ENCODE measurements at regions not wholly inside any gene's neighbourhood (a gene's known extent, or its start where the extent isn't known, plus 50 kb on each side); places are given as distances from the start of the nearest gene placed in this dataset.

DNA sequence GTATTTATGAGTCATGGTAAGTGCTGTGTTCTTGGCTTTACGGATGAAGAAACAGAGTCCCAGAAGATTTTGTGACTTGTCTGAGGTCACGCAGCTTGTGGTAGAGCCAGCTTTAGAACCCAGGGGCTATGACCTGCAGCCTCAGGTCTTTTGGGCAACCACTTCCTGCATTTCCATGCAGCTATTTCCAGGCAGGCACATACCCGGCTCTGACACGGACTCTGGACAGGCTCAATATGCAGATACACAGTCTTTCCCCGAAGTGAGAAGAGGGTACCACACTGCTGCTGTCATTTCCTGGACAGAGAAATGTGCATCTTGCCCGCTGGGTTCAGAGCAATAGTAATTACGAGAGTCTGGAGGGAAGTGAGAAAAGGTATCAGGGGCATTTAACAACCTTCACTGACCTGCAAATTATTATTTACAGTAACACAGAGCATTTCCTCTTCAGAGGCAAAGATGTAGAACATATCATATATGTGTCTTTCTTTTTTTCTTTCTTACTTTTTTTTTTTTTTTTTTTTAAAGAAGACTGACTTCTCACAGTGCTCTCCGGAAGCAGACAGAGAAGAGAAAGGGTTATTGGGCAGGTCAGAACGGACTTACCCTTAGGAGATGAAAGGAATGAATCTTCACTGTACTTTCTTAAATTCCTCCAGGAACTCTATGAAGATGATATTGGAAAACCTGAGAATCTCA lies 185.1 kb downstream of the CLIC5 start:
- DNase-seq (ENCODE audit: low read depth): no peak

DNA sequence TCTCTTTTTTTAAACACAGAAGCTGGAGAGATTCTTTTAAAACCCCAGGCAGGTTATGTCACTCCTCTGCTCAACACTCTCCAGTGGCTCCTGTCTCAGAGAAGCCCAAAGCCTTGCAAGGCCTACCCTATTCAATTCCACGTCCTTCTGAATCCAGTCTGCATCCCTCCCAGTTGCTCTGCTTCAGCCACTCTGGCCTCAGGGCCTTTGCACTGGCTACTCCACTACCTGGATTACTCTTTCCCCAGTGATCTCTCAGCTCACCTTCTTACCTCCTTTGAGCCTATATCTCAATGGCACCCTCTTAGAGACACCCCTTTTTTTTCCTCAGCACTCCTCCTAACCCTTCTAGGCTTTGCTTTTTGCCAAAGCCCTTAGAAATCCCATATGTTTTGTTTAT lies 185.8 kb downstream of the CLIC5 start:
- DNase-seq (ENCODE audit: low read depth): no peak

DNA sequence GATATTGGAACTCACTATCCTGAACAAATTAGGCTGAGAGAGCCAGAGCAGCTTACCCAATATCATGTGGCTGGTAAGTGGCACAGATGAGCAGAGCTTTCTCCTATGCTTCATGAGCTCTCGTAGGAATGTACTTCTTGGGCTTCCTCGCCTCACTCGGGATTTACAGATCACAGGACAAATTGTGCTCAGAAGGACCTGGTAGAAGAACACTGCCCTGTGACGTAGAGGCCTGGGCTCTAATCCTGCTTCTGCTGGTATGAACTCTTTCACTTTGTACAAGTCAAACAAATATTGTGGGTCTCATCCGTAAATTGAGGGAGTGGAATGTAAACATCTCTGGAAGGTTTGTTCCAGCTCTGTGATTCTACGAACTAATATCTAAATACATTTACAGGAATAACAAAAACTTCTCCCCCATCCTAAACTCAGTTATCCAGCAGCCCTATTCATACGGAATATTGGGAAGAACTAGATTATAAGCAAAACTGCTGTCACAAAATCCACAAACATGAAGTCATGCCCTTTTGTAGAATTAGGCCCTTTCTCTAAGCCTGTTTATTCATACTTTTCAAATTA lies 187.6 kb downstream of the CLIC5 start:
- DNase-seq (ENCODE audit: low read depth): no peak

DNA sequence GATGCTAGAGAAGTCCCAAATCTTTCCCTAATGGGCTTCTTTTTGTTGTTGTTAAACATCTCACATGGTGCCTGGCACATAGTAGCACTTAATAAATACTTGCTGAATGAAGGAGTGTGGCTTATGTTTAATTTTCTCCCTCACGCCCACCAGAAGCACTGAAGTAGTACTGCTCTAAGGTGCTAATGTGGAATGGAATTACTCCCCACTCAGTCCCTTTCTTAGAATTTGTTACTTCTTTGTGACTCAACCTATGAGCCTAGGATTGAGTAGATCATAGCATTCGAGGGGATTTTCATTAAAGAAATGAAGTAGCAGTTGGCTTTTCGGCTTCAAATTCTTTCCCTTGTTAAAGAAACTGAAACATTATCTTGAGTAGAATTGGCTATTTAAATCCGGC lies 192.8 kb downstream of the CLIC5 start:
- no peak for DNase-seq (ENCODE audit: low read depth)

DNA sequence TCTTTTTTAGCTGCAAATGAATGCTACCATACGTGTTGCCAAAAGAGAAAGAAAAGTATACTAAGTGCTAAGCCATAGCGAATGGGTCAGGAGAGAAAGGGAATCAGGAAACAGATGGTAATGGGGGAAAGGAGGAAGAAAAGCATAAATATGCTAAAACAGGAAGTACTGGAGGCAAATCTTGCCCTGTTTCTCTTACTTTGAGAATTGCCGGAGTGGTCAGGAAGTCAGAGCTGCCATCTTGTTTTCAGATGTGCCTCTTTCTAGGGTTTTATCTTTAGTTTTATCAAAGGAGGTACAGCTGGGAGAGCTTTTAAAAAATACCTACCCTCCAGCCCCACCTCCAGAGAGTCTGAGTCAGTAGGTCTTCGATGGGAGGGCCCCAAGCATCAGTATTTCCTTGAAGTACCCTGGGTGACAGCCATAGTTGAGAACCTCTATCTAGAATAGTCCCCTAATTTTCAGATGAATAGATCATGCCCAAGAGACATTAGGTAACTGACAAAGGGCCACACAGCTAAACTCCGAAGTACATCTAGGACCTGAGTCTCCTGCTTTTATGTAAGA lies 193.3 kb downstream of the CLIC5 start:
- DNase-seq (ENCODE audit: low read depth): no peak

DNA sequence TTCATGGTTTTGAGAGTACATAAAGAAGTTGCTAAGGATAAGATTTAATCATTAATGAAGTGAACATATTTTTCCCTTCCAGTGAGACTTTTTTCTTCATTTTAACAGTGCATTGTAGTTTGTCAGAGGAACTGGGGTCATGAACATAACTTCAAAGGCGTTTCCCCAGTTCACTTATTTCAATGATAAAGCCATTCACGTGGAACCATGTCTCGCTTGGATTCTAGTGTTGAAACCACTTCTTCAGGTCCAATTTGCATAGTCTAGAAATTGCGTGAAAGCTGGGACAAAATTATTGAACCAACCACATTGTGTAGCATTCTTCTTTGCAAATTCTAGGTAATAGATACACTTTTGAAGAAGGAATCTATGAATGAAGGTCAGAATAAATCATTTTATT lies 197.0 kb downstream of the CLIC5 start:
- DNase-seq (ENCODE audit: low read depth): no peak

DNA sequence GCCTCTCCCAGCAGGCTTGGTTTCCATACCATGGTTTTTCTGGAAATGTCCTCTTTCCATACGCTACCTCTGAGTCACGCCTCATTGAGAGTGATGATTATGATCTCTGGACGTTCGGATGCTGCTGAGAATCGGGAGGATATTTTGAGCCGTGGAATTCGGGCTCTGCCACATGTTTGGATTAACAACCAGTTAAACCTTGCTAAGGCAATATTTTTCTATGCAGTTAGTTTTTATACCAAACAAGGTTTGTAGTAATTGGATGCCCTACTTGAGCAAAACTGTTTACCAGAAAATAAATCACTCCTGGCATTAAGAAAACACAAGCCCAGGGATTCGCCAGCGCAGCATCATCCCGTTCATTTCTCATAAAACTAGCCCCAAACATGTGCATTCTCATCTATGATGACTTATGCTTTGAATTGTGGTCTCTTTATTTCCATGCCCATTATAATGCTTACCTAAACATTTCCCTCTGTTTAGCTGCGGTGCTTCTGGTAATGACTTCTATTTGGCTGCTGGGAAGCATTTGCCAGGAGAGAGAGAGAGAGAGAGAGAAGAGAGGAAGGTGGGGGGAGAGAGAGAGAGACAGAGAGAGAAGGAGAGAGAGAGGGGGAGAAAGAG lies 198.9 kb downstream of the CLIC5 start:
- DNase-seq (ENCODE audit: low read depth): no peak

DNA sequence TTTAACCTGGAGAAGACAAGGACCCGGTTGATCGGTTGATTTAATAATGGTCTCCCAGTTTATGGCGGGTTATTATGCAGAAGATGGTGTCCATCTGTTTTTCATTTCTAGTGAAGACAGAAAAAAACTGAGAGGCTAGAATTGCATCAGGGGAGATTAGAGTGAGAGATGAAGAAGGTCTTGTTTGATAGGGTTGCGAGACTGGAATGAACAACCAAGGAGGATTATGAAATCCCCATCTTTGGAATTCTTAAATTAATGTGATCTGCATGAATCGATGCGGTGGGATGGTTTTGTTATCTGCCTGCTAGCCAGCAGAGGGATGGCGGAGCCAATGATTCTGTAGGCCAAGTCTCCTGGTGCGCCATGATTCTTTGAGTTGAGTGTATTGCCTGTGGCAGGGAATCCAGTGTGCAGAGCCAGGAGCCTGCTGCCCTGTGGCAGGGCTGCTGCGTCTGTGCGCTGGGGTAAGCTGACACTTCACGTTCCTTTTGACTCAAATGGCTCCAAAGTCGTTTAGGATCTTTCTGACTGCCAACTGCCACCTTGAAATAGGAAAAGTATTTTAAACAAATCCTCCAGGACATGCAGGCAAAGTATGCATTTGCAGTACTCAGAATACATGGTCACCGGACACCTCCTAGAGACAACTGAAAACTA lies 200.1 kb downstream of the CLIC5 start:
- DNase-seq (ENCODE audit: low read depth): no peak

DNA sequence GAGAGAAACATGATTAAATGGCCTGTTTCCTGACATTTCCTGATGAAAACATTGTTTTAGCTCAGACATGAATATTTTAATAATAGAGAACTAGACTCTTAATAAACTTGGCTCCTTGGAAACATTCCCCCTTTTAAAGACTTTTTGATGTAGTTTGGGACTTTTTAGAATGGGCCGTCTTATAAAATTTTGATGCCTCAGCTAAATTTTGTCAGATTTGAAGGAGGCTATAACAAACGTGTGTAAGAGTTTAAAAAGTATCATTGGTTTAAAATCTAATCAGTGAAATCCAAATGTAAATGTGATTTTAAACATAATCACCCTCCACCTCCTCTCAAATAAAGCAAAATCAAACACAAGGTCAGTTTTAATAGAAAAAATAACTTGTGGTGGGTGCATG lies 200.9 kb downstream of the CLIC5 start:
- DNase-seq (ENCODE audit: low read depth): no peak

DNA sequence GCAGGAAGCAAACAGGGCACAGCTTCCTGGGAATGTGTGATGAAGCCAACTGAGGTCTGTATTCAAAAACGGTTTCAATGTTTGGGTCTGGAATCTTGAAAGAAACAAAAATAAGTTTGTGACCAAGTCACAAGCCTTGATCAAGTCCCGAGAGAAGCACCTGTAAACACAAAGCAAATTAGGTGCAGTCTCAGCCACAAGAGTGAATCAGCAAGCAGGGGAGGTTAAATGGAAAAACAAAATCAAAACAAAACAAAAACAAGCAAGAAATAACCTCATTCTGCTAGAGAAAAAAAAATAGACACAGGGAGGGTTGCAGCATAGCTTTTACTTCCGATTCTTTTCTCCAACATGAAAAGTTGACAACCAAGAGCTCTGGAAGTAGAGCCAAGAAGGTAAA lies 201.7 kb downstream of the CLIC5 start:
- no peak for DNase-seq (ENCODE audit: low read depth)

DNA sequence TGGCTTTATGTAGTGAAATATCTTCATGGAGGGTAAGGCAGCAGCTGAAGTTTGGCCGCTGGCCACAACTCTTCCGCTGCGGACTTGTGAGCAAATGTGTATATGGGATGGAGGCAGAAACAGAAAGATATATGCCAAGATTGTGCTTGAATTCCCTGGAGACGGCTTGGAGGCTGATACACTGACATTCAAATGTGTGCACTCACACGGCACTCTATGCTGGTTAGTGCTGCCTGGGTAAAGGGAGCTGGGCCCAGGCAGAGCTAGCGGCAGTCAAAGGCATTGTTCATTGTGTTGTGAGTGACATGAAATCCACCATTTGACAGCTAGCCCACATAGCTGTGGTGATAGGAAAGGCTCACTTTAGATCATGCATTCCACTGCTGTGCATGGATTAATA lies 202.7 kb downstream of the CLIC5 start:
- DNase-seq (ENCODE audit: low read depth): no peak

DNA sequence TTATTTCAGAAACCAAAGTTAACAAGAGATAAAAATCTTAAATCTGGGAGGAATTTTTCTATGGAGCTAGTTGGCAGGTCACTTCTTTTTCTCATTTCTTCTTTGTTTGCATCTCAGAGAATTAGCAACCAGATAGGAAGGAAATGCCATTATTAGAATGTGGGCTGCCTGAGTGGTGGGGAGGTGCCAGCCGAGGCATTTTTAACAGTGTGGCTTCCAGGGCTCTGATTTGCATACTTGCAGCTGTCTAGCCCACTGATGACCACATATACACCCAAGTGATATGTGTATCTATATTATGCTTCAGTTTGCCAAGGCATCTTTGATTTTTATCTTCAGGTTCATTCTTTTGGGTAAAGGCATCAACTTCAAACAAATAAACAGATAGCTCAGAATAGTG lies 206.7 kb downstream of the CLIC5 start:
- DNase-seq (ENCODE audit: low read depth): no peak

DNA sequence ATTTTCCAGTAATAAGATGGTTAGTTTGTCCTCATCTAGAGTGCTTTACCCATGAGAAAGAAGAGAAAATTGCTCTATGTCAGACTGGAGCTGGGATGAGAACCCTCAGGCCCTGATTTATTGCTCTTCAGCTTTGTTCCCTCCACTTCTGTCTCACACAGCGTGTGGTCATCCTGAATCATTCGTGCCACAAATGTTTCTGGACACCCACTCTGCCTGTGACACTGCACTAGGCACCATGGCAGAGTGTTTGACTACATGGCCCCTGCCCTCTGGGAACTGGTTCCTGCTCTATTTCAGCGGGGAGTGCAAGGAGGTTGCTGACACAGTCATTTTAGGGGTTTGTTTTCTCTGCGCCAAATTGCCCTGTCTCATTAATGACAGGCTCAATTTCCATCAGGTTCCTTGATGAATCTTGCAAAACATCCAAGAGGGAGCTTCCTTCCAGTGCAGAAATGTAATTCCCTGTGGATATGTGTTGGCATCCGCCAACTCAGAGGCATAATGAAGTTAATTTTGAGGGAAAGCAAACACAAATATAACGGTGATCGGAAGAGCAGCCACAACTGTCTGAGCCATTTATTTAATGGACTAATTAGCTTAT lies 207.5 kb downstream of the CLIC5 start:
- DNase-seq (ENCODE audit: low read depth): no peak

DNA sequence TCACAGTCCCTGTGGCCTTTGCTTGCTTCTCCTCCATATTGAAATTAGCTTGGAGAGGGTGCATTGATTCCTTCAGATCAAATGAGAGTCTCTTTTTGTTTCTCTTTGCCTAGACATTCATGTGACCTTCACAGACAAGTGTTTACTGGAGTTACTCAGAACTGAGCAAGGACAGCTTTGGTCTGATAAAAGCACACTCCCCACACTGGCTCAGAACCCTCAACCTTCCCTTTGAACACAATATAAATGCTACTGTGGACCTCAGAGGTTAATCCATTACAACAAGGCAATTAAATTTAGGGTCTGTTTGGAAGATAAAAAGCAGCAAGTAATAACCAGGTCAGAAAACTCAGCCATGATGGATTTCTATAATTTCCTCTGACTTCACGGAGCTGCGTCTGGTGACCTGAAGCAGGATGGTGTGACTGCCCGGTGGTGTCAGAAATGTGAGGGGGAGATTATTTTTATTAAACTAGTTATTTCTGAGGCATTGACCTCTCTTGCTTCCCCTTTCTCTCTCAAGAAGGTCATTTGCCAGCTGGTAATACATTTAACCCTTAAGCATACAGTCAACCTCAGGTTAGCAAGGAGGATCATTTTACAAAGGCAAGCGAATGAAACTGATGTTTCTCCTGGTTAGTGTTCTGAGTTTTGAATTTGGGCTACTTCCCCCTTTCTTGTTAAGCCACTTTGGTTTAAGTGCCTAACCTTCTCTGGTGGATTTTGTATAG lies 208.2 kb downstream of the CLIC5 start:
- DNase-seq (ENCODE audit: low read depth): no peak

DNA sequence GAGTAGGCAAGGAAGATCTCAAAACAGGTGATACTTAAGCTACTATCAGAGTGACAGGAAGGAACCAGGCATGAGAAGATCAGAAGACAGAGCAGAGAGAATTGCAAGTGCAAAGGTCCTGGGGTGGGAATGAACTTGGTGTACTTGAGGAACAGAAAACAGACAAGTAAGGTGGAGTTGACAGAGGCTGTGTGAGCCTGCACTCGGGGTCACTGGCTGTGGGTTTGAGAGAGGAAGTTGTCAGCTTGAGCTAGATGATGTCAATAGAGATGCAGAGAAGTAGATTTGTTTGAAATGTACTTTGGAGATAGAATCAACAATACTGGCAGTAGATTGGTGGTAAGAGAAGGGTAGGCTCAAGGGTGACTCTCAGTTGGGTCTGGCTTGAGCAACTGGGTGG lies 209.5 kb downstream of the CLIC5 start:
- DNase-seq (ENCODE audit: low read depth): no peak

DNA sequence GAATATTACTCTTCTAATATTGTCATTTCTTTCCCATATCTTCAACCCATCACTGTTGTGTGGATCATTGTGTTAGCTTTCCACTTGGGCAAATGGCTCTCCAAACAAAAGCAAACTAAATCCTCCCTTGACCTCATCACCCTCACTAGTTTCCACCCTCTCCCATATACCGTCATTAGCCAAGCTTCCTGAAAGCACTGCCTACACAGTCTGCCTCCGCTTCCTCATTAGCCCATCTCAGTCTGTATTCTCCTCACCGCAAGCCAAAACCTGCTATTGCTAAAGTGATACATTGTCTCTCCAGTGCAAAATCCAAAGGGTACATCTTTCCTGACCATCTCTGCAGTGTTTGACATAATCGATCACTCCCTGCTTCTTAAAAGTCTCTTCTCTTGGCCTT lies 212.6 kb downstream of the CLIC5 start:
- no peak for DNase-seq (ENCODE audit: low read depth)

DNA sequence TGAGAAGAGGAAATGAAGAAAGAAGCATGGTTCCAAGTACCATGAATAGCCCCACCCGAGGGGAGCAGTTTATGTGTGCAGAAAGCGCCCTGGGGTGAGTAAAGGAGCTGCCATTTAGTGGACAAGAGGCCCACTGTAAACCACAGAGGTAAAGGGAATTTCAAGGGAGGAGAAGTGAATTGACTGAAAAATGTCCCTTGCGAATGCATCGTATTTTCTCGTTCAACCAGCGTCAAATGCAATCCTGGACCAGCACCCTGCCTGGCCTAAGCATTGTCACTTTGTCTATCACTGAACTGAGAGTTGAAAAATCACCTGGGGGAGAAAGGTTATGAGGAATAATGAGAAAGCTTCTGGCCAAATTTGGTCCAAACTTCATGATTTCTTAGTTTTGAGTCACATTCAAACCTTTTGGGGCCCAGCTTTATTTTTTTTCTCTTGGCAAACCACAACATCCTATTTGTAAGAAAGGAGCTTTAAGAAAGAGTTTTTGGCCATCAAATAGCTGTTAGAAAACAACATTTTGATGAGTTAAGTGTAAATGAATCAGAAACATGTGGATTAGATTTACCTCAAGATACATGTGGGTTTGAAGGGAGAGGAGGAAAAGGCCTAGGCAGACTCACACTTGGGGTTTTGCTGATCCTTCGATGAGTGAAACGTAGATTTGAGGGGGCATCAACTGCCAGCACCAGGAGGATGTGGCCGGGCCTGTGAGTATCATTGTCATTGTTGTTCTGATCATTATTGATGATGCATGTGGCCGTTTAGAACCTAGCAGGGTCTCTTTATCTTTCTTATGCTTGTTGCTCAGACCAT lies 214.0 kb downstream of the CLIC5 start:
- no peak for DNase-seq (ENCODE audit: low read depth)

DNA sequence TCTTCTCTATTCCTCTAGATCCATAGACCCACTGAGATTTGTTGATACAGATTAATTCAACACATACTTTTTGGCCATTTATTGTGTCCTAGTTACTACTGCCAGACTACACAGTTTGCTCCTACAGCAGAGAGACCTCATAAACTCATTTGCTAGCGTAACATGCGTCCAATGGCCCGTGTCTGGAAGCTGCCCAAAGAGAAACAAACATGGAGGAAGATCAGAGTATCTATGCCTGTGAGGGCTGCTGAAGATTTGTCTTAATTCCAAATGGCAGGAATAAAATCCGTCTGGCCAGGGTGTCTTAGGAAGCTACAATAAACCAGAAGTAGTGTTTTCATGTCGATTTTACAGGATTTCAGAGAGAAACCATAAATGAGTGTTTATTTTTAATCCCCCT lies 214.7 kb downstream of the CLIC5 start:
- no peak for DNase-seq (ENCODE audit: low read depth)

DNA sequence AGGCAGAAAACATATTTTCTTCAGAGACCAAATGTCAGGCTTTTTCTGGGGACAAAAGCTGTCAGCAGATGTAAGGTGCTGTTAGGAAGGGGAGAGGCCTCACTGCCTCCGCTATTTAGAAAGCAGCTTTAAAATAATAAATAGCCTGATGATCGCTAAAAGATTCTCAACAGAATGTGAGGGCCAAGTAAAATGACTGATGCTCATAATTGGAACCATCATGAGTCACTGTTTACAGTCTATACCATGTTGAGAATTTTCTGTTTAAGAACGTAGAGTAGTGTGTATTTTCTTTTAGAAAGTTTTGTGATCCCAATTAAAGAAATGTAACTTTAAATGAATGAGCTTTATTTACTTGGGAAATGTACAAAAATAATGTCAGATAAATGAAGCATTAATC lies 220.0 kb downstream of the CLIC5 start:
- no peak for DNase-seq (ENCODE audit: low read depth)

DNA sequence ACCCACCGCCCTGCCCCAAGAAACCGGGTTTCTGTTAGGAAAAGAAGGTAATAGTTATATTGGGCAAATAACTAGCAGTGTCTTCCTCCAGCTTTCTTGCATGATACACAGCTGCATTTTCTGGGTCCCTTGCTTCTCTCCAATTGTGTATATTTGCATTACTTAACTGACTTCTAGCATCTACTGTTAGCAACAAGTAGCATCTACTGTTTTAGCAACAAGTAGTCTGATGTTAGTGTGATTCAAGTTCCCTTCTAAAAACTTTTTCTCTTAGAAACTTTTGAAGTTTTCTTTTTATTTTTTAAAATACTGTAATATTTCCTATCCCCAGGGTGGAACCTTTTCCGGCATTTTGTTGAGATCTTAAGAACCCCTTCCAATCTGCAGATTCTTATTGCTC lies 221.2 kb downstream of the CLIC5 start:
- no peak for DNase-seq (ENCODE audit: low read depth)
